Erythroblast (primary cell): ENCODE measurements at regions not wholly inside any gene's neighbourhood (a gene's known extent, or its start where the extent isn't known, plus 50 kb on each side); places are given as distances from the start of the nearest gene placed in this dataset.
"Not testable (repeated sequence)": the region's sequence is repeated elsewhere in the genome, so short reads cannot be mapped to it uniquely, and the experiment has no call there.

ENCODE experiments used
- DNase-seq, 2 experiments: peaks; one replicate each; lab custom pipeline; 2025; lab: John Stamatoyannopoulos, UW
- GATA1 ChIP-seq: IDR thresholded peaks from 2 replicates; pipeline ENCODE4 v1.6.1; 2011; ENCODE audit warnings: low read depth, mild to moderate bottlenecking, control low read depth, low read length, moderate library complexity
- POLR2A ChIP-seq: IDR thresholded peaks from 2 replicates; pipeline ENCODE4 v1.6.1; 2011; ENCODE audit warnings: mild to moderate bottlenecking, low read length

- no peak for DNase-seq
- TF ChIP-seq POLR2A (no peak), GATA1 (no peak)
These were observed 775.9 kb downstream of the CENPC start for GRCh38 chr4:66769441-66769840.

- no peak for DNase-seq
- TF ChIP-seq POLR2A (no peak), GATA1 (no peak)
These were observed 777.9 kb downstream of the CENPC start for GRCh38 chr4:66767442-66767841.

GRCh38 chr4:66766557-66766956, 778.7 kb downstream of the CENPC start:
- no peak for DNase-seq
- no peak for TF ChIP-seq POLR2A
- TF ChIP-seq GATA1: no peak

GRCh38 chr4:66750273-66750672, 795.0 kb downstream of the CENPC start:
- TF ChIP-seq GATA1 (no peak), POLR2A (no peak)
- no peak for DNase-seq

- DNase-seq: not testable (repeated sequence)
These were observed 798.4 kb downstream of the CENPC start for GRCh38 chr4:66746918-66747317.

GRCh38 chr4:66741081-66741480, 804.2 kb downstream of the CENPC start:
- no peak for DNase-seq
- no peak for TF ChIP-seq POLR2A
- no peak for TF ChIP-seq GATA1

GRCh38 chr4:66736606-66737005, 808.7 kb downstream of the CENPC start:
- TF ChIP-seq GATA1: no peak
- no peak for TF ChIP-seq POLR2A
- no peak for DNase-seq

- TF ChIP-seq GATA1: no peak
- TF ChIP-seq POLR2A: no peak
- no peak for DNase-seq
These were observed 817.0 kb downstream of the CENPC start for GRCh38 chr4:66728280-66728679.

- not testable (repeated sequence) for DNase-seq
These were observed 832.9 kb downstream of the CENPC start for GRCh38 chr4:66712301-66712921.

GRCh38 chr4:66704243-66704642, 841.1 kb downstream of the CENPC start:
- no peak for DNase-seq
- no peak for TF ChIP-seq GATA1
- TF ChIP-seq POLR2A: no peak

GRCh38 chr4:66694739-66695138, 850.6 kb downstream of the CENPC start:
- no peak for TF ChIP-seq GATA1
- TF ChIP-seq POLR2A: no peak
- no peak for DNase-seq

- DNase-seq: no peak
- TF ChIP-seq GATA1: no peak
- TF ChIP-seq POLR2A: no peak
These were observed 851.6 kb downstream of the CENPC start for GRCh38 chr4:66693694-66694093.

- no peak for DNase-seq
- TF ChIP-seq GATA1 (no peak), POLR2A (no peak)
These were observed 854.2 kb downstream of the CENPC start for GRCh38 chr4:66691101-66691500.

- DNase-seq: peak in 1 of 2 experiments; percentile 1
- TF ChIP-seq POLR2A: no peak
- no peak for TF ChIP-seq GATA1
These were observed 856.6 kb downstream of the CENPC start for GRCh38 chr4:66688674-66689073.

GRCh38 chr4:66687459-66687858, 857.8 kb downstream of the CENPC start:
- DNase-seq: no peak

GRCh38 chr4:66681962-66682361, 863.3 kb downstream of the CENPC start:
- no peak for TF ChIP-seq GATA1
- TF ChIP-seq POLR2A: no peak
- no peak for DNase-seq

More at GRCh38 chr4:66687459-66687858, 857.8 kb downstream of the CENPC start:
- TF ChIP-seq POLR2A (no peak), GATA1 (no peak)

- no peak for TF ChIP-seq GATA1
- TF ChIP-seq POLR2A: no peak
- no peak for DNase-seq
These were observed 878.1 kb downstream of the CENPC start for GRCh38 chr4:66667249-66667648.
